ENCODE measurements at regions not wholly inside any gene's neighbourhood (a gene's known extent, or its start where the extent isn't known, plus 50 kb on each side); places are given as distances from the start of the nearest gene placed in this dataset.

DNA sequence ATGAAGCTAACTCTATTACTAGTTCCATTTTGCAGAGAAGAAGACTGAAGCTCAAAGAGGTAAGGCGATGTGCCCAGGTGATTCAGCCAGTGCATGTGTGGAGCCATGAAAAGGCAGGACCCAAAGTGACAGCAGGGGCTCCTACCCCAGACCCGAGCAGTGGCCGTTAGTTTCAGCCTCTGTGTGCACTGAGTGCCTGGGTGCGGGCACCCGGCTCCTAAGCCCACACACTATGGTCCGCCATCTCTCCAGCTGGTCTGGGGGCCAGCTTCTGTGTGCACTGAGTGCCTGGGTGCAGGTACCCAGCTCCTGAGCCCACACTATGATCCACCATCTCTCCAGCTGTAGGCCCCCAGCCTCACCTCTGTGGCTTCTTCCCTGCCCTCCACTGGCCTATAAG, 123.5 kb upstream of the CST7 start:
- TF ChIP-seq, protein P1, sequence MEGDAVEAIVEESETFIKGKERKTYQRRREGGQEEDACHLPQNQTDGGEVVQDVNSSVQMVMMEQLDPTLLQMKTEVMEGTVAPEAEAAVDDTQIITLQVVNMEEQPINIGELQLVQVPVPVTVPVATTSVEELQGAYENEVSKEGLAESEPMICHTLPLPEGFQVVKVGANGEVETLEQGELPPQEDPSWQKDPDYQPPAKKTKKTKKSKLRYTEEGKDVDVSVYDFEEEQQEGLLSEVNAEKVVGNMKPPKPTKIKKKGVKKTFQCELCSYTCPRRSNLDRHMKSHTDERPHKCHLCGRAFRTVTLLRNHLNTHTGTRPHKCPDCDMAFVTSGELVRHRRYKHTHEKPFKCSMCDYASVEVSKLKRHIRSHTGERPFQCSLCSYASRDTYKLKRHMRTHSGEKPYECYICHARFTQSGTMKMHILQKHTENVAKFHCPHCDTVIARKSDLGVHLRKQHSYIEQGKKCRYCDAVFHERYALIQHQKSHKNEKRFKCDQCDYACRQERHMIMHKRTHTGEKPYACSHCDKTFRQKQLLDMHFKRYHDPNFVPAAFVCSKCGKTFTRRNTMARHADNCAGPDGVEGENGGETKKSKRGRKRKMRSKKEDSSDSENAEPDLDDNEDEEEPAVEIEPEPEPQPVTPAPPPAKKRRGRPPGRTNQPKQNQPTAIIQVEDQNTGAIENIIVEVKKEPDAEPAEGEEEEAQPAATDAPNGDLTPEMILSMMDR (IDR thresholded peaks at IDR 0.05; ENCODE audit: low read depth, low read length) = no peak
- TF ChIP-seq EZH2phosphoT487 (IDR thresholded peaks at IDR 0.05; ENCODE audit: low read depth) = no peak

Data from OCI-LY3 (cell line).